Hepatocyte (in vitro differentiated cells): ENCODE measurements at regions not wholly inside any gene's neighbourhood (a gene's known extent, or its start where the extent isn't known, plus 50 kb on each side); places are given as distances from the start of the nearest gene placed in this dataset.

Experiments
- EZH2 ChIP-seq: fragments of 200-600 bp; sonication (generic); IDR thresholded peaks from 2 replicates; pipeline ENCODE4 v1.6.1; 2016; ENCODE audit warnings: antibody characterized with exemption, mild to moderate bottlenecking, borderline replicate concordance
- TF ChIP-seq, protein P1 (sequence below): fragments of 200-600 bp; sonication (generic); IDR thresholded peaks from 2 replicates; pipeline ENCODE4 v1.5.1; 2016; ENCODE audit warnings: antibody characterized with exemption, mild to moderate bottlenecking; ENCODE audit not compliant: poor library complexity

GRCh38 chr6:119873107-119873506 is 523.5 kb upstream of the MAN1A1 start:
- TF ChIP-seq, protein P1, sequence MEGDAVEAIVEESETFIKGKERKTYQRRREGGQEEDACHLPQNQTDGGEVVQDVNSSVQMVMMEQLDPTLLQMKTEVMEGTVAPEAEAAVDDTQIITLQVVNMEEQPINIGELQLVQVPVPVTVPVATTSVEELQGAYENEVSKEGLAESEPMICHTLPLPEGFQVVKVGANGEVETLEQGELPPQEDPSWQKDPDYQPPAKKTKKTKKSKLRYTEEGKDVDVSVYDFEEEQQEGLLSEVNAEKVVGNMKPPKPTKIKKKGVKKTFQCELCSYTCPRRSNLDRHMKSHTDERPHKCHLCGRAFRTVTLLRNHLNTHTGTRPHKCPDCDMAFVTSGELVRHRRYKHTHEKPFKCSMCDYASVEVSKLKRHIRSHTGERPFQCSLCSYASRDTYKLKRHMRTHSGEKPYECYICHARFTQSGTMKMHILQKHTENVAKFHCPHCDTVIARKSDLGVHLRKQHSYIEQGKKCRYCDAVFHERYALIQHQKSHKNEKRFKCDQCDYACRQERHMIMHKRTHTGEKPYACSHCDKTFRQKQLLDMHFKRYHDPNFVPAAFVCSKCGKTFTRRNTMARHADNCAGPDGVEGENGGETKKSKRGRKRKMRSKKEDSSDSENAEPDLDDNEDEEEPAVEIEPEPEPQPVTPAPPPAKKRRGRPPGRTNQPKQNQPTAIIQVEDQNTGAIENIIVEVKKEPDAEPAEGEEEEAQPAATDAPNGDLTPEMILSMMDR: no peak
- no peak for TF ChIP-seq EZH2
